B cell (primary cell): ENCODE measurements at regions not wholly inside any gene's neighbourhood (a gene's known extent, or its start where the extent isn't known, plus 50 kb on each side); places are given as distances from the start of the nearest gene placed in this dataset.

ENCODE experiments used
- EZH2 ChIP-seq: IDR thresholded peaks from 2 replicates; pipeline ENCODE4 v1.6.1; 2012; ENCODE audit warnings: borderline replicate concordance, low read depth, mild to moderate bottlenecking, moderate library complexity, low read length; ENCODE audit not compliant: insufficient read depth, poor library complexity, severe bottlenecking
- TF ChIP-seq, protein P1 (sequence below): fragments of 200-600 bp; IDR thresholded peaks from one replicate; pipeline ENCODE4 v1.8.0; 2022; ENCODE audit warnings: antibody characterized with exemption, mild to moderate bottlenecking

DNA sequence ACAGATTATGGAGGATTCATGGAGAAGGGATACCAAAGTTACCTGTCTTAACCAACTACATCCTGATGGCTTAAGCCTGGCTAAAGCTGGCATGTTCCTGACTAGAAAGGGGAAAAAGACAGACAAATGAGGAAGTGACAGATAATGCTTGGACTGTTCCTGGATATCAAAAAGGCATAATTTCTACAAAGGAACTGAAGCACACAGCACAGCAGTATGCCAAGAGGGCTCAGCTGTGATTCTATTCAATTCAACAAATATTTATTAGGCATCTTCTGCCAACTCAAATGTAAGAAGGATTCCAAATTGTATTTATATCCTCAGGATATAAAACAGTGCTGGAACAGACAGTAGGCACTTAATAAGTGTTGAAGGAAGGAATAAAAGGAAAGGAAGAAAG is 59.5 kb downstream of the KLF12 start:
- TF ChIP-seq, protein P1, sequence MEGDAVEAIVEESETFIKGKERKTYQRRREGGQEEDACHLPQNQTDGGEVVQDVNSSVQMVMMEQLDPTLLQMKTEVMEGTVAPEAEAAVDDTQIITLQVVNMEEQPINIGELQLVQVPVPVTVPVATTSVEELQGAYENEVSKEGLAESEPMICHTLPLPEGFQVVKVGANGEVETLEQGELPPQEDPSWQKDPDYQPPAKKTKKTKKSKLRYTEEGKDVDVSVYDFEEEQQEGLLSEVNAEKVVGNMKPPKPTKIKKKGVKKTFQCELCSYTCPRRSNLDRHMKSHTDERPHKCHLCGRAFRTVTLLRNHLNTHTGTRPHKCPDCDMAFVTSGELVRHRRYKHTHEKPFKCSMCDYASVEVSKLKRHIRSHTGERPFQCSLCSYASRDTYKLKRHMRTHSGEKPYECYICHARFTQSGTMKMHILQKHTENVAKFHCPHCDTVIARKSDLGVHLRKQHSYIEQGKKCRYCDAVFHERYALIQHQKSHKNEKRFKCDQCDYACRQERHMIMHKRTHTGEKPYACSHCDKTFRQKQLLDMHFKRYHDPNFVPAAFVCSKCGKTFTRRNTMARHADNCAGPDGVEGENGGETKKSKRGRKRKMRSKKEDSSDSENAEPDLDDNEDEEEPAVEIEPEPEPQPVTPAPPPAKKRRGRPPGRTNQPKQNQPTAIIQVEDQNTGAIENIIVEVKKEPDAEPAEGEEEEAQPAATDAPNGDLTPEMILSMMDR, result no peak
- TF ChIP-seq EZH2, result no peak
